B cell (primary cell): ENCODE measurements at regions not wholly inside any gene's neighbourhood (a gene's known extent, or its start where the extent isn't known, plus 50 kb on each side); places are given as distances from the start of the nearest gene placed in this dataset.

Experiments
- ATAC-seq: fragments of 200-7000 bp; cut with Tn5 transposase; one replicate; pipeline ENCODE4 v1.10.0; 2021; ENCODE audit warnings: low read depth, mild to moderate bottlenecking, moderate number of reproducible peaks, moderate library complexity
- CTCF ChIA-PET: fragments of 350-600 bp; sonication (Branson Sonifier 250); formaldehyde crosslinking; loops from one replicate; lab custom pipeline; 2021; ENCODE audit warnings: antibody characterized with exemption, inconsistent platforms; lab: Charles Lee
- POLR2A ChIA-PET: fragments of 350-600 bp; sonication (Branson Sonifier 250); formaldehyde crosslinking; loops from one replicate; lab custom pipeline; 2021; ENCODE audit warnings: antibody characterized with exemption; lab: Charles Lee
- DNase-seq: peaks from one replicate; pipeline ENCODE4 v3.0.0; 2013
- H2AFZ ChIP-seq: 2 replicates; pipeline ENCODE4 v1.6.1; 2012; ENCODE audit warnings: mild to moderate bottlenecking, low read depth, low read length; ENCODE audit not compliant: insufficient read depth, poor library complexity, severe bottlenecking
- H3K27ac ChIP-seq, 2 donors: 1 replicate in 1 of 2; 2 replicates in 1 of 2; pipeline ENCODE4 v1.5.1; 2012 to 2013; ENCODE audit warnings: low read length in 2 of 2, mild to moderate bottlenecking in 2 of 2, moderate library complexity in 1 of 2
- H3K27me3 ChIP-seq, 4 experiments: fragments of 200-600 bp in 1 of 4; sonication (generic) in 1 of 4; replicated peaks in 1 of 4; 1 replicate in 2 of 4; 2 replicates in 2 of 4; pipeline versions ENCODE4 v1.6.1 to v1.7.0; 2013 to 2016; ENCODE audit warnings: low read length in 3 of 4, mild to moderate bottlenecking in 2 of 4, mixed read lengths in 1 of 4, moderate library complexity in 1 of 4; ENCODE audit not compliant: insufficient read depth in 4 of 4, control insufficient read depth in 3 of 4; ENCODE audit errors: control extremely low read depth in 1 of 4
- H3K36me3 ChIP-seq, 2 experiments: replicated peaks in 1 of 2; 1 replicate in 1 of 2; 2 replicates in 1 of 2; pipeline versions ENCODE4 v1.6.1 to v1.7.1; 2013; ENCODE audit warnings: low read length in 1 of 2; ENCODE audit not compliant: insufficient read depth in 2 of 2, control insufficient read depth in 1 of 2; ENCODE audit errors: control extremely low read depth in 1 of 2, extremely low read depth in 1 of 2
- H3K4me1 ChIP-seq, 2 donors: fragments of 200-600 bp in 1 of 2; sonication (generic) in 1 of 2; 1 replicate in 1 of 2; 2 replicates in 1 of 2; pipeline versions ENCODE4 v1.5.1 to v1.6.1; 2013 to 2017; ENCODE audit warnings: low read length in 2 of 2; ENCODE audit not compliant: control insufficient read depth in 2 of 2, insufficient read depth in 2 of 2
- H3K4me2 ChIP-seq: replicated peaks from 2 replicates; pipeline ENCODE3; 2012; ENCODE audit warnings: mild to moderate bottlenecking, low read depth, low read length; ENCODE audit not compliant: poor library complexity, severe bottlenecking
- H3K4me3 ChIP-seq, 5 experiments: fragments of 200-600 bp in 1 of 5; sonication (generic) in 1 of 5; 1 replicate in 3 of 5; 2 replicates in 2 of 5; pipeline versions ENCODE4 v1.5.1 to v1.7.0; 2011 to 2016; ENCODE audit warnings: low read length in 4 of 5, mild to moderate bottlenecking in 4 of 5, low read depth in 2 of 5, control low read depth in 1 of 5, moderate library complexity in 1 of 5; ENCODE audit not compliant: insufficient read depth in 1 of 5; ENCODE audit errors: control extremely low read depth in 1 of 5, extremely low read depth in 1 of 5
- H3K79me2 ChIP-seq: fragments of 200-600 bp; sonication (generic); one replicate; pipeline ENCODE4 v1.6.0; 2016; ENCODE audit warnings: low read length; ENCODE audit not compliant: control insufficient read depth, insufficient read depth
- H3K9ac ChIP-seq: fragments of 200-600 bp; sonication (generic); 2 replicates; pipeline ENCODE4 v1.6.1; 2017; ENCODE audit warnings: mild to moderate bottlenecking, low read length, moderate library complexity
- H3K9me3 ChIP-seq, 3 donors: one replicate each; pipeline versions ENCODE4 v1.6.1 to v1.7.1; 2013; ENCODE audit warnings: low read length in 2 of 3; ENCODE audit not compliant: control insufficient read depth in 2 of 3, insufficient read depth in 1 of 3; ENCODE audit errors: control extremely low read depth in 1 of 3
- H4K20me1 ChIP-seq: 2 replicates; pipeline ENCODE4 v1.6.0; 2012; ENCODE audit warnings: mild to moderate bottlenecking, low read length; ENCODE audit not compliant: insufficient read depth, control insufficient read depth, poor library complexity, severe bottlenecking
- H3K27ac Mint-ChIP-seq: one replicate; pipeline ENCODE4 v1.8.0; 2021; ENCODE audit warnings: mixed read lengths
- H3K27me3 Mint-ChIP-seq: one replicate; pipeline ENCODE4 v1.8.0; 2021; ENCODE audit warnings: mixed read lengths
- H3K4me1 Mint-ChIP-seq: one replicate; pipeline ENCODE4 v1.8.0; 2021; ENCODE audit warnings: mixed read lengths
- H3K4me3 Mint-ChIP-seq: one replicate; pipeline ENCODE4 v1.8.0; 2021; ENCODE audit warnings: mixed read lengths
- H3K9me3 Mint-ChIP-seq: one replicate; pipeline ENCODE4 v1.8.0; 2022; ENCODE audit warnings: mixed read lengths; ENCODE audit not compliant: insufficient read depth
- EZH2 ChIP-seq: IDR thresholded peaks from 2 replicates; pipeline ENCODE4 v1.6.1; 2012; ENCODE audit warnings: borderline replicate concordance, low read depth, mild to moderate bottlenecking, moderate library complexity, low read length; ENCODE audit not compliant: insufficient read depth, poor library complexity, severe bottlenecking
- WGBS: methylation state at CpG from one replicate; pipeline ENCODE4 v1.1.5; 2013; ENCODE audit warnings: missing lambda C conversion rate; ENCODE audit not compliant: insufficient coverage; 5-methylcytosine and 5-hydroxymethylcytosine counted together
- intact Hi-C: fragments of 100-400 bp; cut with micrococcal nuclease; formaldehyde crosslinking; loops from one replicate; pipeline ENCODE4 v1.10.0; 2022
- TF ChIP-seq, protein P1 (sequence below): fragments of 200-600 bp; IDR thresholded peaks from one replicate; pipeline ENCODE4 v1.8.0; 2022; ENCODE audit warnings: antibody characterized with exemption, mild to moderate bottlenecking

DNA sequence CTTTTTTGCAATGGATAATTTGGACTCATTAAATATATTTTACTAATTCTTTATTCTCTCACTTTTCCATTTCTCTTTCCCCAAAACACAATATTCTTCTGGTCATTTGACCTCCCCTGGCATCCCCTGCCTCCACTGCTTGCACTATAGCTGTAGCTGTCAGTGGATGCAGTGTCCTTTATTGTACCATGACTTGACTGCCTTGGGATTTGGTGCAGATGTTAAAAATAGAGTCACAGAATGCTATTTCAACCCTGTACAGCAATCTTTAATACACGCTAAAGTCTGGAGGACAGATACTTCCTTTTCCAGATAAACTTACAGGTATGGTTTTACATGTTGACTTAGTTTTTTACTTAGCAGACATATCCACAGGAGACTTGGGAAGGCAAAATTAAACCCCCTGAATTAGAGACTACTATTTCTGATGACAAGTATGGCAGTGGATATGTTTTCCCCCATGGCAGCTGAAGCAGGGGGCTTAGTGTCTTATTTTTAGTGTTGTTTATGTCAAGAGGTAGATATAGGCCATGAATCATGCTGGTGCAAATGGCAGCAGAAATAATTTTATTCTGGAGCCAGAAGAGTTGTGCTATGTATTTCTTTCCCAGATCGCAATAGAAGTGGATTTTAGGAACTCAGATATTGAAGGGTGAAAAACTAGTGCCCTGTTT is 461.4 kb downstream of the NAF1 start:
- Mint-ChIP-seq H3K9me3 (no peaks in the 10 kb centered on the region), H3K27me3 (no peaks in the 10 kb centered on the region), H3K27ac (no peak overlapping the region), H3K4me1 (no peaks in the 10 kb centered on the region), H3K4me3 (no peak overlapping the region)
- intact Hi-C loops: no loop called here
- Histone ChIP-seq H3K9ac (no peak overlapping the region), H3K4me2 (no peak overlapping the region), H3K36me3 (no peaks in the 10 kb centered on the region), H2AFZ (no peak overlapping the region), H3K4me1 (no peaks in the 10 kb centered on the region), H3K79me2 (no peaks in the 10 kb centered on the region), H3K9me3 (no peaks in the 10 kb centered on the region), H4K20me1 (no peaks in the 10 kb centered on the region), H3K4me3 (no peak overlapping the region), H3K27me3 (no peaks in the 10 kb centered on the region), H3K27ac (no peak overlapping the region)
- no peak for TF ChIP-seq EZH2
- TF ChIP-seq, protein P1, sequence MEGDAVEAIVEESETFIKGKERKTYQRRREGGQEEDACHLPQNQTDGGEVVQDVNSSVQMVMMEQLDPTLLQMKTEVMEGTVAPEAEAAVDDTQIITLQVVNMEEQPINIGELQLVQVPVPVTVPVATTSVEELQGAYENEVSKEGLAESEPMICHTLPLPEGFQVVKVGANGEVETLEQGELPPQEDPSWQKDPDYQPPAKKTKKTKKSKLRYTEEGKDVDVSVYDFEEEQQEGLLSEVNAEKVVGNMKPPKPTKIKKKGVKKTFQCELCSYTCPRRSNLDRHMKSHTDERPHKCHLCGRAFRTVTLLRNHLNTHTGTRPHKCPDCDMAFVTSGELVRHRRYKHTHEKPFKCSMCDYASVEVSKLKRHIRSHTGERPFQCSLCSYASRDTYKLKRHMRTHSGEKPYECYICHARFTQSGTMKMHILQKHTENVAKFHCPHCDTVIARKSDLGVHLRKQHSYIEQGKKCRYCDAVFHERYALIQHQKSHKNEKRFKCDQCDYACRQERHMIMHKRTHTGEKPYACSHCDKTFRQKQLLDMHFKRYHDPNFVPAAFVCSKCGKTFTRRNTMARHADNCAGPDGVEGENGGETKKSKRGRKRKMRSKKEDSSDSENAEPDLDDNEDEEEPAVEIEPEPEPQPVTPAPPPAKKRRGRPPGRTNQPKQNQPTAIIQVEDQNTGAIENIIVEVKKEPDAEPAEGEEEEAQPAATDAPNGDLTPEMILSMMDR: no peak
- no peak for DNase-seq
- WGBS: no CpG with 5 or more reads among the region's 2 CpGs
- no peak for ATAC-seq
- ChIA-PET POLR2A (no interaction called here), CTCF (no interaction called here)

DNA sequence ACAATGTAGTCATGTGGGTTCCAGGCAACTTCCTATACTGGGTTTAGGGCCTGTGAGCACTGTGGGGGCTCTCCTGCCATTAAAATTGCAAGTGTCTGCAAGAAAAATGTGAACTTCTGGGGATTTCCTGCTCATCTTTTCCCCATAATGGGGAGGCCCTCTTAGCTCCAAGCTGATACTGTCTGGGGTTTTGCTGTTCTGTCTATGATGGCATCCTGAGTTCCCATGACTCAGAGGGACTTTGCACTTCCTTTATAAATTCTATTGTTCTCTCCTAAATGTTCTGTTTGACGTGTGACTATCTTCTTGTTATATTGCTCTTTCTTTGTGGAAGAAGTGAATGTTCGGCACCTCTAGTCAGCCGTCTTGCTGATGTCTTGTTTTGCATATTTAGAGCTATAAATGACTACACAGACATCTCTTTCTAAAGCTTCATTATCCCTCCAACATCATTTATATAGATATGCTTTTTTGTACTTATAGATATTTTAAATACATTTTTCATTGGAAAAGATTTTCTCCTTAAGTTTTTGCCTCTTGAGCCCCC is 465.8 kb downstream of the NAF1 start:
- intact Hi-C loops: no loop called here

More for the DNA sequence above, 465.8 kb downstream of the NAF1 start:
- Mint-ChIP-seq H3K27me3 (no peaks in the 10 kb centered on the region), H3K27ac (no peak overlapping the region), H3K4me3 (no peak overlapping the region), H3K4me1 (no peaks in the 10 kb centered on the region), H3K9me3 (no peaks in the 10 kb centered on the region)
- no peak overlapping the region for H2AFZ ChIP-seq
- TF ChIP-seq, protein P1: no peak
- no peak for TF ChIP-seq EZH2
- no peak for DNase-seq
- no peaks in the 10 kb centered on the region for H4K20me1 ChIP-seq
- POLR2A ChIA-PET: no interaction called here
- CTCF ChIA-PET: no interaction called here
- H3K27me3 ChIP-seq: no peaks in the 10 kb centered on the region
- ATAC-seq: no peak
- no CpG with 5 or more reads among the region's 3 CpGs for WGBS
- no peak overlapping the region for H3K4me3 ChIP-seq
- no peaks in the 10 kb centered on the region for H3K36me3 ChIP-seq
- H3K9me3 ChIP-seq: no peaks in the 10 kb centered on the region
- H3K9ac ChIP-seq: no peak overlapping the region
- no peaks in the 10 kb centered on the region for H3K79me2 ChIP-seq
- H3K4me1 ChIP-seq: no peaks in the 10 kb centered on the region
- no peak overlapping the region for H3K4me2 ChIP-seq
- no peak overlapping the region for H3K27ac ChIP-seq
